B cell (primary cell): ENCODE measurements at regions not wholly inside any gene's neighbourhood (a gene's known extent, or its start where the extent isn't known, plus 50 kb on each side); places are given as distances from the start of the nearest gene placed in this dataset.

Experiments used
- ATAC-seq: fragments of 200-7000 bp; cut with Tn5 transposase; one replicate; pipeline ENCODE4 v1.10.0; 2021; ENCODE audit warnings: low read depth, mild to moderate bottlenecking, moderate number of reproducible peaks, moderate library complexity
- CTCF ChIA-PET: fragments of 350-600 bp; sonication (Branson Sonifier 250); formaldehyde crosslinking; loops from one replicate; lab custom pipeline; 2021; ENCODE audit warnings: antibody characterized with exemption, inconsistent platforms; lab: Charles Lee
- POLR2A ChIA-PET: fragments of 350-600 bp; sonication (Branson Sonifier 250); formaldehyde crosslinking; loops from one replicate; lab custom pipeline; 2021; ENCODE audit warnings: antibody characterized with exemption; lab: Charles Lee
- DNase-seq: peaks from one replicate; pipeline ENCODE4 v3.0.0; 2013
- H2AFZ ChIP-seq: 2 replicates; pipeline ENCODE4 v1.6.1; 2012; ENCODE audit warnings: mild to moderate bottlenecking, low read depth, low read length; ENCODE audit not compliant: insufficient read depth, poor library complexity, severe bottlenecking
- H3K27ac ChIP-seq, 2 donors: 1 replicate in 1 of 2; 2 replicates in 1 of 2; pipeline ENCODE4 v1.5.1; 2012 to 2013; ENCODE audit warnings: low read length in 2 of 2, mild to moderate bottlenecking in 2 of 2, moderate library complexity in 1 of 2
- H3K27me3 ChIP-seq, 4 experiments: fragments of 200-600 bp in 1 of 4; sonication (generic) in 1 of 4; replicated peaks in 1 of 4; 1 replicate in 2 of 4; 2 replicates in 2 of 4; pipeline versions ENCODE4 v1.6.1 to v1.7.0; 2013 to 2016; ENCODE audit warnings: low read length in 3 of 4, mild to moderate bottlenecking in 2 of 4, mixed read lengths in 1 of 4, moderate library complexity in 1 of 4; ENCODE audit not compliant: insufficient read depth in 4 of 4, control insufficient read depth in 3 of 4; ENCODE audit errors: control extremely low read depth in 1 of 4
- H3K36me3 ChIP-seq, 2 experiments: replicated peaks in 1 of 2; 1 replicate in 1 of 2; 2 replicates in 1 of 2; pipeline versions ENCODE4 v1.6.1 to v1.7.1; 2013; ENCODE audit warnings: low read length in 1 of 2; ENCODE audit not compliant: insufficient read depth in 2 of 2, control insufficient read depth in 1 of 2; ENCODE audit errors: control extremely low read depth in 1 of 2, extremely low read depth in 1 of 2
- H3K4me1 ChIP-seq, 2 donors: fragments of 200-600 bp in 1 of 2; sonication (generic) in 1 of 2; 1 replicate in 1 of 2; 2 replicates in 1 of 2; pipeline versions ENCODE4 v1.5.1 to v1.6.1; 2013 to 2017; ENCODE audit warnings: low read length in 2 of 2; ENCODE audit not compliant: control insufficient read depth in 2 of 2, insufficient read depth in 2 of 2
- H3K4me2 ChIP-seq: replicated peaks from 2 replicates; pipeline ENCODE3; 2012; ENCODE audit warnings: mild to moderate bottlenecking, low read depth, low read length; ENCODE audit not compliant: poor library complexity, severe bottlenecking
- H3K4me3 ChIP-seq, 5 experiments: fragments of 200-600 bp in 1 of 5; sonication (generic) in 1 of 5; 1 replicate in 3 of 5; 2 replicates in 2 of 5; pipeline versions ENCODE4 v1.5.1 to v1.7.0; 2011 to 2016; ENCODE audit warnings: low read length in 4 of 5, mild to moderate bottlenecking in 4 of 5, low read depth in 2 of 5, control low read depth in 1 of 5, moderate library complexity in 1 of 5; ENCODE audit not compliant: insufficient read depth in 1 of 5; ENCODE audit errors: control extremely low read depth in 1 of 5, extremely low read depth in 1 of 5
- H3K79me2 ChIP-seq: fragments of 200-600 bp; sonication (generic); one replicate; pipeline ENCODE4 v1.6.0; 2016; ENCODE audit warnings: low read length; ENCODE audit not compliant: control insufficient read depth, insufficient read depth
- H3K9ac ChIP-seq: fragments of 200-600 bp; sonication (generic); 2 replicates; pipeline ENCODE4 v1.6.1; 2017; ENCODE audit warnings: mild to moderate bottlenecking, low read length, moderate library complexity
- H3K9me3 ChIP-seq, 3 donors: one replicate each; pipeline versions ENCODE4 v1.6.1 to v1.7.1; 2013; ENCODE audit warnings: low read length in 2 of 3; ENCODE audit not compliant: control insufficient read depth in 2 of 3, insufficient read depth in 1 of 3; ENCODE audit errors: control extremely low read depth in 1 of 3
- H4K20me1 ChIP-seq: 2 replicates; pipeline ENCODE4 v1.6.0; 2012; ENCODE audit warnings: mild to moderate bottlenecking, low read length; ENCODE audit not compliant: insufficient read depth, control insufficient read depth, poor library complexity, severe bottlenecking
- H3K27ac Mint-ChIP-seq: one replicate; pipeline ENCODE4 v1.8.0; 2021; ENCODE audit warnings: mixed read lengths
- H3K27me3 Mint-ChIP-seq: one replicate; pipeline ENCODE4 v1.8.0; 2021; ENCODE audit warnings: mixed read lengths
- H3K4me1 Mint-ChIP-seq: one replicate; pipeline ENCODE4 v1.8.0; 2021; ENCODE audit warnings: mixed read lengths
- H3K4me3 Mint-ChIP-seq: one replicate; pipeline ENCODE4 v1.8.0; 2021; ENCODE audit warnings: mixed read lengths
- H3K9me3 Mint-ChIP-seq: one replicate; pipeline ENCODE4 v1.8.0; 2022; ENCODE audit warnings: mixed read lengths; ENCODE audit not compliant: insufficient read depth
- EZH2 ChIP-seq: IDR thresholded peaks from 2 replicates; pipeline ENCODE4 v1.6.1; 2012; ENCODE audit warnings: borderline replicate concordance, low read depth, mild to moderate bottlenecking, moderate library complexity, low read length; ENCODE audit not compliant: insufficient read depth, poor library complexity, severe bottlenecking
- WGBS: methylation state at CpG from one replicate; pipeline ENCODE4 v1.1.5; 2013; ENCODE audit warnings: missing lambda C conversion rate; ENCODE audit not compliant: insufficient coverage; 5-methylcytosine and 5-hydroxymethylcytosine counted together
- intact Hi-C: fragments of 100-400 bp; cut with micrococcal nuclease; formaldehyde crosslinking; loops from one replicate; pipeline ENCODE4 v1.10.0; 2022
- TF ChIP-seq, protein P1 (sequence below): fragments of 200-600 bp; IDR thresholded peaks from one replicate; pipeline ENCODE4 v1.8.0; 2022; ENCODE audit warnings: antibody characterized with exemption, mild to moderate bottlenecking

DNA sequence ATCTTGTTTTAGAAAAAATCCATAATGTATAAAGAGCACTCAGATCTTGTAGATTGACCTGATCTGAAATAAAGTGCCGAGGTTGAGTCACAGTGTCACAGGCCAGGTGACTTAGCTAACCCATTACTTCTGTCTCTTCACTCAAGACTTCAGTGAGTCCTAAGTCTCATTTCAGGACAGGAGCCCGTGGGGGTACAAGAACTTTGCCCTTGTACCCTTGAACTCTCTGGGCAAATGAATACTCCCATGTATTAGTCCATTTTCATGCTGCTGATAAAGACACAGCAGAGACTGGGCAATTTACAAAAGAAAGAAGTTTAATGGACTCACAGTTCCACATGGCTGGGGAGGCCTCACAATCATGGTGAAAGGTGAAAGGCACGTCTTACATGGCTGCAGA, 160.2 kb downstream of the ZPLD1 start:
- Histone ChIP-seq H4K20me1 (no peaks in the 10 kb centered on the region), H3K4me1 (no peaks in the 10 kb centered on the region), H3K79me2 (no peaks in the 10 kb centered on the region), H2AFZ (no peak overlapping the region), H3K4me3 (no peak overlapping the region), H3K27me3 (no peaks in the 10 kb centered on the region), H3K9me3 (peaks cover 0 to 9% (median 0%) of the 10 kb centered on the region in 3 donors), H3K27ac (no peak overlapping the region), H3K36me3 (no peaks in the 10 kb centered on the region), H3K9ac (no peak overlapping the region), H3K4me2 (no peak overlapping the region)
- intact Hi-C loops: no loop called here
- Mint-ChIP-seq H3K27ac (no peak overlapping the region), H3K4me3 (no peak overlapping the region), H3K27me3 (no peaks in the 10 kb centered on the region), H3K9me3 (peaks cover 4% of the 10 kb centered on the region), H3K4me1 (no peaks in the 10 kb centered on the region)
- 80% methylated on average over 2 of the region's 3 CpGs for WGBS
- DNase-seq (no peak), ATAC-seq (no peak)
- ChIA-PET CTCF (no interaction called here), POLR2A (no interaction called here)
- TF ChIP-seq, protein P1, sequence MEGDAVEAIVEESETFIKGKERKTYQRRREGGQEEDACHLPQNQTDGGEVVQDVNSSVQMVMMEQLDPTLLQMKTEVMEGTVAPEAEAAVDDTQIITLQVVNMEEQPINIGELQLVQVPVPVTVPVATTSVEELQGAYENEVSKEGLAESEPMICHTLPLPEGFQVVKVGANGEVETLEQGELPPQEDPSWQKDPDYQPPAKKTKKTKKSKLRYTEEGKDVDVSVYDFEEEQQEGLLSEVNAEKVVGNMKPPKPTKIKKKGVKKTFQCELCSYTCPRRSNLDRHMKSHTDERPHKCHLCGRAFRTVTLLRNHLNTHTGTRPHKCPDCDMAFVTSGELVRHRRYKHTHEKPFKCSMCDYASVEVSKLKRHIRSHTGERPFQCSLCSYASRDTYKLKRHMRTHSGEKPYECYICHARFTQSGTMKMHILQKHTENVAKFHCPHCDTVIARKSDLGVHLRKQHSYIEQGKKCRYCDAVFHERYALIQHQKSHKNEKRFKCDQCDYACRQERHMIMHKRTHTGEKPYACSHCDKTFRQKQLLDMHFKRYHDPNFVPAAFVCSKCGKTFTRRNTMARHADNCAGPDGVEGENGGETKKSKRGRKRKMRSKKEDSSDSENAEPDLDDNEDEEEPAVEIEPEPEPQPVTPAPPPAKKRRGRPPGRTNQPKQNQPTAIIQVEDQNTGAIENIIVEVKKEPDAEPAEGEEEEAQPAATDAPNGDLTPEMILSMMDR: no peak
- TF ChIP-seq EZH2: no peak

DNA sequence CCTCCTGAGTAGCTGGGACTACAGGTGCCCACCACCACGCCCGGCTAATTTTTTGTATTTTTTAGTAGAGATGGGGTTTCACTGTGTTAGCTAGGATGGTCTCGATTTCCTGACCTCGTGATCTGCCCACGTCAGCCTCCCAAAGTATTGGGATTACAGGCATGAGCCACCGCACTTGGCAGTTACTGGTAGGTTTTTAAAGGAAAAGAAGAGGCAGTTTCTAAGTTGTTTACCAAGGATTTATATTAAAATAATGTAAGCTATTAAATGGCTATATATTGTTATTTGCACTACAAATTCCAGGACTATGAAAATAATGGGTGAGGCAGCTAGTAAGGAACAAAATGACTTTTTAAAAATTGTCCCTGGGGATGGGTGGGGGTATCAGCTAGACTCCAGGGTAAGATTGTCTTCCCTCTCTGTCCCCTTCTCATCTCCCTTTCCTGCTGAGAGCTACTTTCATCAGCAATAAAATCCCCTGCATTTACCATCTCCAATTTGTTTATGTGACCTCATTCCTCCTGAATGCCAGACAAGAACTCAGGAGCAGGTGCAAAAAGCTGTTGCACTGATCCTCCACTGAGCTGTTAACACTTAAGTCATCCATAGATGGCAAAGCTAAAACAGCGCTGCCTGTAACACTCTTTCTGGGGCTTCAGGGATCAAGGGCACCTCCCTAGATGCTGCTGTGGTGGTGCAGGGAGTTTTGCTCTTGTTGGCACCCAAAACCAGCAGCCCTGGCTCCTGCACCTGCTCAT, 165.2 kb downstream of the ZPLD1 start:
- Histone ChIP-seq H3K36me3 (no peaks in the 10 kb centered on the region), H3K9ac (no peak overlapping the region), H4K20me1 (no peaks in the 10 kb centered on the region), H3K4me2 (no peak overlapping the region), H2AFZ (no peak overlapping the region), H3K4me1 (no peaks in the 10 kb centered on the region), H3K9me3 (peaks cover 0 to 3% (median 0%) of the 10 kb centered on the region in 3 donors), H3K27ac (no peak overlapping the region), H3K79me2 (no peaks in the 10 kb centered on the region), H3K27me3 (no peaks in the 10 kb centered on the region), H3K4me3 (no peak overlapping the region)
- no peak for TF ChIP-seq EZH2
- TF ChIP-seq, protein P1: no peak
- Mint-ChIP-seq H3K4me1 (no peaks in the 10 kb centered on the region), H3K27ac (no peak overlapping the region), H3K4me3 (no peak overlapping the region), H3K27me3 (no peaks in the 10 kb centered on the region), H3K9me3 (no peaks in the 10 kb centered on the region)
- intact Hi-C loops: no loop called here
- 100% methylated on average over 4 of the region's 7 CpGs for WGBS
- ChIA-PET CTCF (no interaction called here), POLR2A (no interaction called here)
- DNase-seq (no peak), ATAC-seq (no peak)
